ENCODE measurements at regions not wholly inside any gene's neighbourhood (a gene's known extent, or its start where the extent isn't known, plus 50 kb on each side); places are given as distances from the start of the nearest gene placed in this dataset.

- no TSS peak for BruUV-seq (replicated peaks)
- POLR2A ChIA-PET (ENCODE audit: low non-redundant PET): no interaction called here
- TF ChIP-seq, protein P1, sequence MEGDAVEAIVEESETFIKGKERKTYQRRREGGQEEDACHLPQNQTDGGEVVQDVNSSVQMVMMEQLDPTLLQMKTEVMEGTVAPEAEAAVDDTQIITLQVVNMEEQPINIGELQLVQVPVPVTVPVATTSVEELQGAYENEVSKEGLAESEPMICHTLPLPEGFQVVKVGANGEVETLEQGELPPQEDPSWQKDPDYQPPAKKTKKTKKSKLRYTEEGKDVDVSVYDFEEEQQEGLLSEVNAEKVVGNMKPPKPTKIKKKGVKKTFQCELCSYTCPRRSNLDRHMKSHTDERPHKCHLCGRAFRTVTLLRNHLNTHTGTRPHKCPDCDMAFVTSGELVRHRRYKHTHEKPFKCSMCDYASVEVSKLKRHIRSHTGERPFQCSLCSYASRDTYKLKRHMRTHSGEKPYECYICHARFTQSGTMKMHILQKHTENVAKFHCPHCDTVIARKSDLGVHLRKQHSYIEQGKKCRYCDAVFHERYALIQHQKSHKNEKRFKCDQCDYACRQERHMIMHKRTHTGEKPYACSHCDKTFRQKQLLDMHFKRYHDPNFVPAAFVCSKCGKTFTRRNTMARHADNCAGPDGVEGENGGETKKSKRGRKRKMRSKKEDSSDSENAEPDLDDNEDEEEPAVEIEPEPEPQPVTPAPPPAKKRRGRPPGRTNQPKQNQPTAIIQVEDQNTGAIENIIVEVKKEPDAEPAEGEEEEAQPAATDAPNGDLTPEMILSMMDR (conservative IDR thresholded peaks at IDR 0.05; ENCODE audit: low read depth, low read length): no peak
- TF ChIP-seq EZH2 (IDR thresholded peaks at IDR 0.05; ENCODE audit: borderline replicate concordance, low read depth, low read length, poor library complexity, severe bottlenecking): no peak
- CTCF ChIA-PET: interaction anchor here (1.3 kb wide), 1 partner anchor 21 kb away, joined by 3 read pairs; no protein-coding TSS in a partner anchor
- DNase-seq (ENCODE audit: low spot score): no peak
- Histone ChIP-seq H3K27ac (ENCODE audit: low read depth, low read length, poor library complexity, severe bottlenecking) (no peak overlapping the region), H3K4me3 (ENCODE audit: low read depth, low read length, poor library complexity, severe bottlenecking) (no peak overlapping the region), H3K27me3 (replicated peaks; ENCODE audit: insufficient read depth, low read depth, low read length, poor library complexity) (no peaks in the 10 kb centered on the region), H3K36me3 (ENCODE audit: insufficient read depth, low read length, poor library complexity, severe bottlenecking) (no peaks in the 10 kb centered on the region), H3K4me1 (ENCODE audit: insufficient read depth, low read length, poor library complexity, severe bottlenecking) (peaks cover 35% of the 10 kb centered on the region), H3K9me3 (ENCODE audit: low read depth, low read length, poor library complexity, severe bottlenecking) (peaks cover 4% of the 10 kb centered on the region)
- intact Hi-C loops (cut with micrococcal nuclease; ENCODE audit: unreplicated experiment): no loop called here
Observed at GRCh38 chr6:6780231-6780630, 191.7 kb downstream of the LY86 start.

DNA sequence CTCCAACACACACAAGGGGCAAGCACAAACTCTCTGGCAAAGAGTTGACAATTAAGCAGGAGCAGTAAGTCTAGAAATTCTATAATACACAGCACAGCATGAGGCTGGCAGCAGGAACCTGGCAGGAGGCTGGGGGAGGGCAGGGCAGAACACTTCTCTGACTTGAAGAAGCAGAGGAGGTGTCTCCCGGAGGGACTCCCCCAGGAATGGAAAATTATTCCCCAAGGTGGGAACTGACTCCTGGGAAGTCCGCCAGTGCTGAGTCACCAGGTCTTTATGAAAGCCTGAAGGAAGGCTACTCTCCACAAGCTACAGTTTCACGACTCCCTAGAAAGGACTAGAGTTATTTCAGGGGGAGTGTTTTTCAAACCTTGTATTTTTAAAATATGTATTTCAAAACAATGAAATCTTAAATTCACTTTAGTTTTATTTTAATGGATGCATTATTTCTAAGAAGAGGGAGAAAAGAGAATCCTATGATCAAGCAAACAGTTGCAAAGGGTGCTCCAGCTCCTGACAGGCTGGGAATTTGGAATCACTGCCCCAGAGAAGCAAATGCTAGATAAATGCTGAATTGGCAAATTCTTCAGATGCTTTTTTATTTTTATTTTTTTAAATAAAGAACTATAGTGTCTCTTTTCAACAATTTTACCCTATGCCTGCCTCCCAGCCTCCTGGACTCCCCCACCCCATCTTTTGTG is 192.8 kb downstream of the LY86 start:
- intact Hi-C loops (cut with micrococcal nuclease; ENCODE audit: unreplicated experiment): no loop called here
- TF ChIP-seq, protein P1 (conservative IDR thresholded peaks at IDR 0.05; ENCODE audit: low read depth, low read length): no peak
- no peak for TF ChIP-seq EZH2 (IDR thresholded peaks at IDR 0.05; ENCODE audit: borderline replicate concordance, low read depth, low read length, poor library complexity, severe bottlenecking)
- ChIA-PET POLR2A (ENCODE audit: low non-redundant PET) (no interaction called here), CTCF (interaction anchor here (1.3 kb wide), 1 partner anchor 22 kb away, joined by 3 read pairs; no protein-coding TSS in a partner anchor)
- BruUV-seq (replicated peaks): no TSS peak
- Histone ChIP-seq H3K27me3 (replicated peaks; ENCODE audit: insufficient read depth, low read depth, low read length, poor library complexity) (no peaks in the 10 kb centered on the region), H3K27ac (ENCODE audit: low read depth, low read length, poor library complexity, severe bottlenecking) (peak overlapping the region; percentile 73), H3K4me1 (ENCODE audit: insufficient read depth, low read length, poor library complexity, severe bottlenecking) (peaks cover 36% of the 10 kb centered on the region), H3K36me3 (ENCODE audit: insufficient read depth, low read length, poor library complexity, severe bottlenecking) (no peaks in the 10 kb centered on the region), H3K4me3 (ENCODE audit: low read depth, low read length, poor library complexity, severe bottlenecking) (no peak overlapping the region), H3K9me3 (ENCODE audit: low read depth, low read length, poor library complexity, severe bottlenecking) (peaks cover 4% of the 10 kb centered on the region)
- DNase-seq (ENCODE audit: low spot score): peak; percentile 85

DNA sequence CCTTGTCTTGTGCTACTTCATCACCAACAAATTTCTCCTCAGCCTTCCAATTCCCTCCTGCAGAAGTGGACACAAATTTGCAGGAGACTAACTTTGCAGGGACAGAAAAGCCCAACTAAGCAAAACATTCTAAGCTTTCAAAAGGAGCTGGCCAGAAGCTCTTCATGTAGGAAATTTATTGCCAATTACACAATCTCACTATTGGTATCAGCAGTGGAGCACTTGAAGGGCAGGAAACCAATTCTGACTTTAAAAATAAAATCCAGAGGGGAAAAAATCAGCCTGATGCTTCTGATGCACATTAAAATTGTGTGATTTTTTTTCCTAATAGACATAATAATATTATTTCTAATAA is 193.3 kb downstream of the LY86 start:
- BruUV-seq (replicated peaks): no TSS peak
- Histone ChIP-seq H3K9me3 (ENCODE audit: low read depth, low read length, poor library complexity, severe bottlenecking) (peaks cover 2% of the 10 kb centered on the region), H3K36me3 (ENCODE audit: insufficient read depth, low read length, poor library complexity, severe bottlenecking) (no peaks in the 10 kb centered on the region), H3K4me3 (ENCODE audit: low read depth, low read length, poor library complexity, severe bottlenecking) (no peak overlapping the region), H3K27ac (ENCODE audit: low read depth, low read length, poor library complexity, severe bottlenecking) (peak overlapping the region; percentile 73), H3K27me3 (replicated peaks; ENCODE audit: insufficient read depth, low read depth, low read length, poor library complexity) (no peaks in the 10 kb centered on the region), H3K4me1 (ENCODE audit: insufficient read depth, low read length, poor library complexity, severe bottlenecking) (peaks cover 36% of the 10 kb centered on the region)
- POLR2A ChIA-PET (ENCODE audit: low non-redundant PET): no interaction called here
- CTCF ChIA-PET: no interaction called here
- DNase-seq (ENCODE audit: low spot score): peak; percentile 35
- intact Hi-C loops (cut with micrococcal nuclease; ENCODE audit: unreplicated experiment): no loop called here
- TF ChIP-seq, protein P1 (conservative IDR thresholded peaks at IDR 0.05; ENCODE audit: low read depth, low read length): no peak
